SK-N-SH (cell line): ENCODE measurements at regions not wholly inside any gene's neighbourhood (a gene's known extent, or its start where the extent isn't known, plus 50 kb on each side); places are given as distances from the start of the nearest gene placed in this dataset.
"Not testable (repeated sequence)": the region's sequence is repeated elsewhere in the genome, so short reads cannot be mapped to it uniquely, and the experiment has no call there.

Experiments used
- CTCF ChIA-PET: fragments of 300-600, 350-600 bp; formaldehyde crosslinking; extraction: SDS; loops from one replicate; lab custom pipeline; 2021; lab: Yijun Ruan, JAX
- POLR2A ChIA-PET: fragments of 350-600 bp; sonication (Branson Sonifier 250); formaldehyde crosslinking; extraction: SDS; loops from one replicate; lab custom pipeline; 2020; ENCODE audit warnings: antibody characterized with exemption, inconsistent platforms; lab: Yijun Ruan, JAX
- DNase-seq: peaks from one replicate; pipeline ENCODE4 v3.0.0; 2012
- H2AFZ ChIP-seq: fragments of 200-600 bp; sonication (generic); 2 replicates; pipeline ENCODE4 v1.8.1; 2016; ENCODE audit warnings: antibody characterized with exemption, mild to moderate bottlenecking, low read depth
- H3F3A ChIP-seq: fragments of 200-600 bp; sonication (generic); replicated peaks from 2 replicates; pipeline ENCODE3; 2016; ENCODE audit warnings: antibody characterized with exemption, mild to moderate bottlenecking; ENCODE audit not compliant: insufficient read depth
- H3K27ac ChIP-seq, 2 experiments: fragments of 200-500 bp in 1 of 2; fragments of 200-600 bp in 1 of 2; sonication (Bioruptor generic) in 1 of 2; sonication (generic), shearing (Covaris generic) in 1 of 2; 2 replicates each; pipeline versions ENCODE4 v1.5.1 to v1.6.1; 2014 to 2016; ENCODE audit warnings: low read depth in 2 of 2, inconsistent platforms in 1 of 2, low read length in 1 of 2, mild to moderate bottlenecking in 1 of 2, mixed read lengths in 1 of 2
- H3K27me3 ChIP-seq: fragments of 200-600 bp; sonication (generic), shearing (Covaris generic); 2 replicates; pipeline ENCODE4 v1.6.1; 2016; ENCODE audit warnings: mixed run types; ENCODE audit not compliant: insufficient read depth
- H3K36me3 ChIP-seq, 2 experiments: fragments of 200-500 bp in 1 of 2; fragments of 200-600 bp in 1 of 2; sonication (Bioruptor generic) in 1 of 2; sonication (generic) in 1 of 2; replicated peaks in 1 of 2; 2 replicates each; pipeline versions ENCODE3 to v1.5.1; 2014 to 2016; ENCODE audit warnings: low read length in 1 of 2, mild to moderate bottlenecking in 1 of 2; ENCODE audit not compliant: insufficient read depth in 2 of 2, control insufficient read depth in 1 of 2
- H3K4me1 ChIP-seq, 2 experiments: fragments of 200-500 bp in 1 of 2; fragments of 200-600 bp in 1 of 2; sonication (Bioruptor generic) in 1 of 2; sonication (generic), shearing (Covaris generic) in 1 of 2; 2 replicates each; pipeline versions ENCODE4 v1.5.1 to v1.6.1; 2014 to 2016; ENCODE audit warnings: low read depth in 1 of 2, low read length in 1 of 2, mixed run types in 1 of 2; ENCODE audit not compliant: insufficient read depth in 2 of 2, control insufficient read depth in 1 of 2
- H3K4me2 ChIP-seq: fragments of 200-600 bp; sonication (generic), shearing (Covaris generic); 2 replicates; pipeline ENCODE4 v1.6.1; 2017; ENCODE audit warnings: mixed run types
- H3K4me3 ChIP-seq, 2 experiments: fragments of 200-500 bp in 1 of 2; fragments of 200-600 bp in 1 of 2; sonication (Bioruptor generic) in 1 of 2; sonication (generic), shearing (Covaris generic) in 1 of 2; 2 replicates each; pipeline versions ENCODE4 v1.5.1 to v1.8.1; 2014 to 2016; ENCODE audit warnings: low read depth in 2 of 2, inconsistent platforms in 1 of 2, low read length in 1 of 2, mild to moderate bottlenecking in 1 of 2, mixed read lengths in 1 of 2, moderate library complexity in 1 of 2
- H3K79me2 ChIP-seq: fragments of 200-600 bp; sonication (generic); 2 replicates; pipeline ENCODE4 v1.8.1; 2017; ENCODE audit warnings: mild to moderate bottlenecking; ENCODE audit not compliant: insufficient read depth
- H3K9ac ChIP-seq: fragments of 200-600 bp; sonication (generic); 2 replicates; pipeline ENCODE4 v1.6.1; 2017; ENCODE audit warnings: mixed run types
- H3K9me2 ChIP-seq: fragments of 200-600 bp; sonication (generic); 2 replicates; pipeline ENCODE4 v1.6.1; 2017; ENCODE audit warnings: mixed run types
- H3K9me3 ChIP-seq: fragments of 200-600 bp; sonication (generic); 2 replicates; pipeline ENCODE4 v1.6.1; 2017; ENCODE audit warnings: mixed run types, mild to moderate bottlenecking, moderate library complexity
- H4K20me1 ChIP-seq: fragments of 200-600 bp; sonication (generic); 2 replicates; pipeline ENCODE4 v1.6.1; 2017; ENCODE audit warnings: mild to moderate bottlenecking, mixed run types; ENCODE audit not compliant: insufficient read depth
- CHD2 ChIP-seq: fragments of 150-350 bp; IDR thresholded peaks from 2 replicates; pipeline ENCODE4 v1.6.1; 2018; ENCODE audit warnings: low read length; ENCODE audit not compliant: partially characterized antibody
- EZH2phosphoT487 ChIP-seq: fragments of 200-600 bp; sonication (generic); IDR thresholded peaks from 2 replicates; pipeline ENCODE4 v1.6.1; 2017; ENCODE audit warnings: low read depth, mixed run types, mild to moderate bottlenecking, antibody characterized with exemption, moderate library complexity, borderline replicate concordance
- FOSL2 ChIP-seq: IDR thresholded peaks from 2 replicates; pipeline ENCODE4 v1.4.0; 2012; ENCODE audit warnings: low read depth, mild to moderate bottlenecking, moderate library complexity, borderline replicate concordance
- FOXJ3 ChIP-seq: sonication (generic); formaldehyde crosslinking; IDR thresholded peaks from 2 replicates; pipeline ENCODE4 v1.5.1; 2020; ENCODE audit warnings: mild to moderate bottlenecking, missing genetic modification reagents
- FOXM1 ChIP-seq: IDR thresholded peaks from 2 replicates; pipeline ENCODE4 v1.4.0; 2012; ENCODE audit warnings: low read depth, mild to moderate bottlenecking
- GABPA ChIP-seq: IDR thresholded peaks from 2 replicates; pipeline ENCODE4 v1.4.0; 2012; ENCODE audit warnings: low read depth, mild to moderate bottlenecking
- IRF3 ChIP-seq: fragments of 150-350 bp; IDR thresholded peaks from 2 replicates; pipeline ENCODE4 v1.6.1; 2016; ENCODE audit warnings: mild to moderate bottlenecking, low read depth, low read length
- MXI1 ChIP-seq: IDR thresholded peaks from 2 replicates; pipeline ENCODE4 v1.6.1; 2012; ENCODE audit warnings: mild to moderate bottlenecking, low read depth, low read length, improper control_type of control experiment
- PBX3 ChIP-seq: IDR thresholded peaks from 2 replicates; pipeline ENCODE4; 2012
- POLR2AphosphoS5 ChIP-seq: IDR thresholded peaks from 2 replicates; pipeline ENCODE4 v1.6.1; 2012; ENCODE audit warnings: low read depth, low read length
- TCF12 ChIP-seq: IDR thresholded peaks from 2 replicates; pipeline ENCODE4 v1.4.0; 2012
- TEAD4 ChIP-seq: IDR thresholded peaks from 2 replicates; pipeline ENCODE4 v1.4.0; 2012; ENCODE audit warnings: mild to moderate bottlenecking, borderline replicate concordance; ENCODE audit not compliant: insufficient read depth
- USF2 ChIP-seq: fragments of 150-350 bp; IDR thresholded peaks from 2 replicates; pipeline ENCODE4 v1.6.1; 2017; ENCODE audit warnings: antibody characterized with exemption, low read length, low read depth, borderline replicate concordance
- ZBTB33 ChIP-seq: IDR thresholded peaks from 2 replicates; pipeline ENCODE4 v1.4.0; 2012; ENCODE audit warnings: low read depth, borderline replicate concordance
- whole genome bisulfite sequencing: methylation state at CpG from one replicate; pipeline ENCODE4 v1.1.6; 2017; ENCODE audit warnings: low lambda C conversion rate; 5-methylcytosine and 5-hydroxymethylcytosine counted together

GRCh38 chr6:140653972-140654371 is 1279.5 kb upstream of the CITED2 start:
- peaks cover 19% of the 10 kb centered on the region for H3F3A ChIP-seq
- TF ChIP-seq FOXM1 (no peak), TCF12 (0 out of 2 replicates have a peak, but pooled peaks have one; percentile 13), PBX3 (peak; percentile 18; the same call in 1 of the 2 replicates), FOSL2 (0 out of 2 replicates have a peak, but pooled peaks have one; percentile 31)
- no peak overlapping the region for H3K4me3 ChIP-seq
- peaks cover 20 to 29% of the 10 kb centered on the region in 2 experiments for H3K36me3 ChIP-seq
- no peaks in the 10 kb centered on the region for H3K9me2 ChIP-seq
- H3K27ac ChIP-seq, result peak overlapping the region; percentile 33 to 40; a peak in 2 of 4 replicates
- H3K9ac ChIP-seq, result no peak overlapping the region
- no peak overlapping the region for H3K4me2 ChIP-seq
- H4K20me1 ChIP-seq, result no peaks in the 10 kb centered on the region
- H3K27me3 ChIP-seq, result no peaks in the 10 kb centered on the region
- H3K9me3 ChIP-seq, result no peaks in the 10 kb centered on the region
- DNase-seq, result no peak
- CTCF ChIA-PET, result no interaction called here
- peaks cover 42% of the 10 kb centered on the region for H3K79me2 ChIP-seq
- peaks cover 0 to 5% of the 10 kb centered on the region in 2 experiments; a peak in 2 of 4 replicates for H3K4me1 ChIP-seq
- no peak overlapping the region for H2AFZ ChIP-seq
- POLR2A ChIA-PET, result no interaction called here

- Histone ChIP-seq H3K79me2 (peaks cover 38% of the 10 kb centered on the region), H3K27ac (peak overlapping the region in 1 of 2 experiments; percentile 33; a peak in 2 of 4 replicates), H3K4me3 (no peak overlapping the region), H3K27me3 (no peaks in the 10 kb centered on the region), H3K4me2 (no peak overlapping the region), H2AFZ (no peak overlapping the region), H3K9me3 (no peaks in the 10 kb centered on the region), H3K9me2 (no peaks in the 10 kb centered on the region), H4K20me1 (no peaks in the 10 kb centered on the region), H3K9ac (no peak overlapping the region), H3K36me3 (peaks cover 18 to 32% of the 10 kb centered on the region in 2 experiments), H3F3A (peaks cover 19% of the 10 kb centered on the region), H3K4me1 (peaks cover 0 to 5% of the 10 kb centered on the region in 2 experiments; a peak in 2 of 4 replicates)
- DNase-seq, result no peak
- TF ChIP-seq EZH2phosphoT487, result no peak
- no peak for TF ChIP-seq MXI1
- TF ChIP-seq TCF12, result no peak
- no peak for TF ChIP-seq FOSL2
- TF ChIP-seq ZBTB33, result no peak
- TF ChIP-seq TEAD4, result no peak
- TF ChIP-seq POLR2AphosphoS5, result no peak
- TF ChIP-seq IRF3, result no peak
- TF ChIP-seq CHD2, result no peak
- TF ChIP-seq FOXJ3 (CRISPR knock-in tag), result no peak
- no peak for TF ChIP-seq USF2
- no peak for TF ChIP-seq GABPA
- CTCF ChIA-PET, result no interaction called here
- POLR2A ChIA-PET, result no interaction called here
Observed at GRCh38 chr6:140653506-140653905, 1279.1 kb upstream of the CITED2 start.

GRCh38 chr6:140649502-140649901 is 1275.1 kb upstream of the CITED2 start:
- H2AFZ ChIP-seq, POLR2A ChIA-PET: not testable (repeated sequence)

More at GRCh38 chr6:140649502-140649901, 1275.1 kb upstream of the CITED2 start:
- CTCF ChIA-PET, H3K4me2 ChIP-seq, H3K4me3 ChIP-seq, H3K9me2 ChIP-seq, H3K27me3 ChIP-seq, H3K9ac ChIP-seq, H3K4me1 ChIP-seq, DNase-seq, H3K27ac ChIP-seq, H3K9me3 ChIP-seq, H3K79me2 ChIP-seq, H4K20me1 ChIP-seq: not testable (repeated sequence)
- peaks cover 13% of the 10 kb centered on the region for H3F3A ChIP-seq
- H3K36me3 ChIP-seq, result peaks cover 30 to 45% of the 10 kb centered on the region in 2 experiments
- WGBS, result 32% methylated on average over 3 of the region's 3 CpGs
